GM12892 (cell line): ENCODE measurements at regions not wholly inside any gene's neighbourhood (a gene's known extent, or its start where the extent isn't known, plus 50 kb on each side); places are given as distances from the start of the nearest gene placed in this dataset.

Experiments used
- POLR2A ChIP-seq: IDR thresholded peaks from 2 replicates; pipeline ENCODE4 v1.6.1; 2011; ENCODE audit warnings: low read depth, low read length, control low read depth
- POLR2AphosphoS5 ChIP-seq: IDR thresholded peaks from 2 replicates; pipeline ENCODE4 v1.6.1; 2011; ENCODE audit warnings: low read depth, low read length, control low read depth

- no peak for TF ChIP-seq POLR2A
- TF ChIP-seq POLR2AphosphoS5, result no peak
These were observed 94.5 kb upstream of the HS6ST1 start for GRCh38 chr2:128413014-128413717.
